Gastroesophageal sphincter (tissue), 3 donors: ENCODE measurements at regions not wholly inside any gene's neighbourhood (a gene's known extent, or its start where the extent isn't known, plus 50 kb on each side); places are given as distances from the start of the nearest gene placed in this dataset.

ENCODE experiments used
- EP300 ChIP-seq: sonication (generic); formaldehyde crosslinking; IDR thresholded peaks from one replicate; pipeline ENCODE4 v1.6.1; 2017; ENCODE audit warnings: antibody characterized with exemption, mild to moderate bottlenecking
- POLR2A ChIP-seq, 2 donors: fragments of 450-650 bp; IDR thresholded peaks; one replicate each; pipeline ENCODE4 v1.6.1; 2017; ENCODE audit warnings: antibody characterized with exemption in 2 of 2, mild to moderate bottlenecking in 2 of 2, moderate library complexity in 1 of 2
- POLR2AphosphoS5 ChIP-seq: sonication (generic); formaldehyde crosslinking; IDR thresholded peaks from one replicate; pipeline ENCODE4 v1.6.1; 2017; ENCODE audit warnings: antibody characterized with exemption
- TF ChIP-seq, protein P1 (sequence below), 4 experiments: fragments of 200-600 bp in 2 of 4; fragments of 450-650 bp in 2 of 4; sonication (generic) in 1 of 4; IDR thresholded peaks; one replicate each; pipeline ENCODE4 v1.5.1; 2017 to 2019; ENCODE audit warnings: antibody characterized with exemption in 4 of 4, mild to moderate bottlenecking in 2 of 4, moderate library complexity in 2 of 4

DNA sequence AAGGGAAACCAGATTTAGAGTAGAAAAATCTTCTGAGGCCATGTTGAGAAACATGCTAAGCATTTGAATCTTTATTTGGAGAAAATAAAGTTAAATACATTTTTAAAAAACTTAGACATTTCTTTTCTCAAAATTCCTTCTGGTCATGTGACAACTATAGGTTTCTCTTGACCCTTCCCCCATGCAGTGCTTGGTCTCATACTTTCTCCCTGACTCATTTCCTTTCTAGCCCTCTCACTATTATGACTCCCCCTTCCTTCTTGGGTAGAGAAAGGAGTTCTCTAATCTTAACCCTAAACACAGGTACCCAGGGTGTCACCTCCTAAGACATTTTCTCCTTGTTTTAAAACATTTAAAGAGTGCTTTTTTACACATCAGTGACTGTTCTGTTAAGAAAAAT is 179.5 kb upstream of the TMEM106B start:
- TF ChIP-seq, protein P1, sequence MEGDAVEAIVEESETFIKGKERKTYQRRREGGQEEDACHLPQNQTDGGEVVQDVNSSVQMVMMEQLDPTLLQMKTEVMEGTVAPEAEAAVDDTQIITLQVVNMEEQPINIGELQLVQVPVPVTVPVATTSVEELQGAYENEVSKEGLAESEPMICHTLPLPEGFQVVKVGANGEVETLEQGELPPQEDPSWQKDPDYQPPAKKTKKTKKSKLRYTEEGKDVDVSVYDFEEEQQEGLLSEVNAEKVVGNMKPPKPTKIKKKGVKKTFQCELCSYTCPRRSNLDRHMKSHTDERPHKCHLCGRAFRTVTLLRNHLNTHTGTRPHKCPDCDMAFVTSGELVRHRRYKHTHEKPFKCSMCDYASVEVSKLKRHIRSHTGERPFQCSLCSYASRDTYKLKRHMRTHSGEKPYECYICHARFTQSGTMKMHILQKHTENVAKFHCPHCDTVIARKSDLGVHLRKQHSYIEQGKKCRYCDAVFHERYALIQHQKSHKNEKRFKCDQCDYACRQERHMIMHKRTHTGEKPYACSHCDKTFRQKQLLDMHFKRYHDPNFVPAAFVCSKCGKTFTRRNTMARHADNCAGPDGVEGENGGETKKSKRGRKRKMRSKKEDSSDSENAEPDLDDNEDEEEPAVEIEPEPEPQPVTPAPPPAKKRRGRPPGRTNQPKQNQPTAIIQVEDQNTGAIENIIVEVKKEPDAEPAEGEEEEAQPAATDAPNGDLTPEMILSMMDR (IDR thresholded peaks at IDR 0.05), result no peak
- TF ChIP-seq POLR2A (IDR thresholded peaks at IDR 0.05) (no peak), POLR2AphosphoS5 (no peak), EP300 (no peak)
